DOHH2 (cell line): ENCODE measurements at regions not wholly inside any gene's neighbourhood (a gene's known extent, or its start where the extent isn't known, plus 50 kb on each side); places are given as distances from the start of the nearest gene placed in this dataset.

Experiments used
- EZH2phosphoT487 ChIP-seq: fragments of 200-600 bp; sonication (generic); IDR thresholded peaks from 2 replicates; pipeline ENCODE4 v1.6.1; 2017; ENCODE audit warnings: borderline replicate concordance, mild to moderate bottlenecking, antibody characterized with exemption, low read length, moderate library complexity, mixed read lengths
- TF ChIP-seq, protein P1 (sequence below): fragments of 200-600 bp; sonication (generic); IDR thresholded peaks from one replicate; pipeline ENCODE4 v1.5.1; 2014; ENCODE audit warnings: antibody characterized with exemption, mild to moderate bottlenecking, low read depth, low read length; ENCODE audit not compliant: poor library complexity, severe bottlenecking

GRCh38 chr2:120905298-120905697 lies 169.6 kb downstream of the GLI2 start:
- TF ChIP-seq, protein P1, sequence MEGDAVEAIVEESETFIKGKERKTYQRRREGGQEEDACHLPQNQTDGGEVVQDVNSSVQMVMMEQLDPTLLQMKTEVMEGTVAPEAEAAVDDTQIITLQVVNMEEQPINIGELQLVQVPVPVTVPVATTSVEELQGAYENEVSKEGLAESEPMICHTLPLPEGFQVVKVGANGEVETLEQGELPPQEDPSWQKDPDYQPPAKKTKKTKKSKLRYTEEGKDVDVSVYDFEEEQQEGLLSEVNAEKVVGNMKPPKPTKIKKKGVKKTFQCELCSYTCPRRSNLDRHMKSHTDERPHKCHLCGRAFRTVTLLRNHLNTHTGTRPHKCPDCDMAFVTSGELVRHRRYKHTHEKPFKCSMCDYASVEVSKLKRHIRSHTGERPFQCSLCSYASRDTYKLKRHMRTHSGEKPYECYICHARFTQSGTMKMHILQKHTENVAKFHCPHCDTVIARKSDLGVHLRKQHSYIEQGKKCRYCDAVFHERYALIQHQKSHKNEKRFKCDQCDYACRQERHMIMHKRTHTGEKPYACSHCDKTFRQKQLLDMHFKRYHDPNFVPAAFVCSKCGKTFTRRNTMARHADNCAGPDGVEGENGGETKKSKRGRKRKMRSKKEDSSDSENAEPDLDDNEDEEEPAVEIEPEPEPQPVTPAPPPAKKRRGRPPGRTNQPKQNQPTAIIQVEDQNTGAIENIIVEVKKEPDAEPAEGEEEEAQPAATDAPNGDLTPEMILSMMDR = no peak
- no peak for TF ChIP-seq EZH2phosphoT487
